ENCODE measurements at regions not wholly inside any gene's neighbourhood (a gene's known extent, or its start where the extent isn't known, plus 50 kb on each side); places are given as distances from the start of the nearest gene placed in this dataset.

DNA sequence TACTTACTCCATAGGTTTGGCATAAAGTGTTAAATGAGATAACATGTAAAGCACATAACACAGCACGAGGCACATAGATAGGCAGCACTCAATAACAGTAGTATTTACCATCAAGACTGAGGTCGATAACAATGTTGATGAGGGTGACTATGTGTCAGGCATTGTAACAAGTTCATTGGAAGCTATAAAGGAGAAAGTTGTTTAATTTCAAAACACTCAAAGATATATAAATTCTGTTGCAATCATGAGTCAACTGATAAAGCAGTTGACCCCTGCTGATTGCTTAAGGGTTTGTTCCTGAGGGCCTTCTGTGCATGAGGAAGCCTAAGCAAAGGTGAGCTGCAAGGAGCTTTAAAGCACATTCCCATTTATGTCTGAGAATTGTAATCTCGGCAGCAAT, 760.5 kb downstream of the SATB2 start:
- DNase-seq, result no peak

DNA sequence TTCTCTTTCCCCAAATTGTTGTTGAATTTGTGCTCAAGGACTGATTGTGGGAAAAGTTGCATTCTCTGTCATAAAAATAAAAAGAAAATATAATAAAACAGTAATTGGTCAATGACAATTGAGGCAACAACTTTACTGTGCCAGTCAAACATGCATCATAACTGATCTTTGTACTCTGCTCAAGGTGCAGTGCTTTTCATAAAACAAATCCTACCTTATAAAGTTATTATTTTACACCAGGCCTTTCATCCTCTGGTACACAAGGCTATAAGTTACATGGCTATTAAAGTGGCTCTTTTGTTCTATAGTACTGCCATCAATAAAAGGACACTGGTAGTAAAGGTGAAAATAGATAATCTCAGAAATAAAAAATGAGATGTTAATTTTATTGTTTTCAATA, 761.9 kb downstream of the SATB2 start:
- DNase-seq, result no peak

DNA sequence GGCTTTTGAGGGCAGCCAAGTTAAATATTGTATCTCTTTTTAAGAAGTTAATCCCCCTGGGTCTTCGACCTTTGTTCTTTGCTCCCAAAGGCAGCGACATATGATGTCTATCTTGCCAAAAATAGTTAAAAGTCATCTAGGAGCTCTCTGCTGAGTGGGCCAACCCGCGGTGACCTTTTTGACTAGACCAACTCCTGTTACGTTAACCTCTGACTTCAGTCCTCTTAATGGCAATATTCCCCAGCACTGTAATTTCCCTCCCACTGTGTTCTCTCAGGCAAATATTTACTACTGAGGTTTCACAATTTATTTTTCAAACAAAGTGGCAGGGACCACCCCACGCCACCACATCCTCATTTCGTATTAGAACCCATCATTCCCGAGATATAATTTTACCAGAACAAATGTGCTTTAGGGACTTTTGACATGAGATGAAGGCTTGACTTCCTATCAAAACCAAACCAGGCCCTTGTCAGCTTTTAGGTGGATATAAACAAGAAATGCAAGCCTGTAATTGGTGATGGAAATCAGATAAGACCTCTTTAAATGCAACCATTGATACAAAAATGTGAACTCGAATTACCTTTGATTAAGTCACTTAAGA, 764.7 kb downstream of the SATB2 start:
- DNase-seq, result no peak

DNA sequence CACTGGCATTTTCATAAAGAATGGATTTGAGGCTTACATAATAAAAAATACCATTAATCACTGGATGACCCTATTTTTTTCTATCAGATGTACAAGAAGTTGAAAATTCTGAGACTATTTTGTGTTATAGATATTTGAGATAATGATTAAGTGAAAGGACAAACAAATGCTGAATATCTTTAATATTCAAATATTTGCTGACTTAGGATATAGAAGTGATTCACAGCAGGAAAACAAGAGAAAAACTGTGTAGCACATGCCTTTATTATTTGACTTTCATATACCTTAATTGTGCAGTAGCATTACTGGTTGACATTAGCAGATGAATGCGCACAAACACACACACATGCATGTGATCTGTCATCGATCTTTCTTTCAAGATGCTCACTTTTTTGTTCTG, 766.5 kb downstream of the SATB2 start:
- DNase-seq, result no peak

DNA sequence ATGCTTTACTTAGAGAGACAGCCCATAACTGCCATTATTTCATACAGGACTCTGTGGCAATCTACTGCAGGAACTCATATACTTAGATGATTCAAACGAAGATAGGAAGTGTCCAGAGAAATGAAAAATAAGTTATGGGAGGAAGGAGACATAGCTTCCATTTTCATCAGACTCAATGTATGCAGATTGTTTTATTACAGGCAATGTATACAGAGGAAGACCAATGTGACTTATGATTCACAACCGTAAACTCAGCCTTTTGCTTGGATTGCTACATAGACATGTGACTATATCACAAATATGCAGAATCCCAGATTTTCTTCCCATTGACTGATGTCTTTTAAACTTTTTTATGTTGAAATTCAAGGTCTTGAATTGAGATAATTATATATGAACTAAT, 793.4 kb downstream of the SATB2 start:
- no peak for DNase-seq

DNA sequence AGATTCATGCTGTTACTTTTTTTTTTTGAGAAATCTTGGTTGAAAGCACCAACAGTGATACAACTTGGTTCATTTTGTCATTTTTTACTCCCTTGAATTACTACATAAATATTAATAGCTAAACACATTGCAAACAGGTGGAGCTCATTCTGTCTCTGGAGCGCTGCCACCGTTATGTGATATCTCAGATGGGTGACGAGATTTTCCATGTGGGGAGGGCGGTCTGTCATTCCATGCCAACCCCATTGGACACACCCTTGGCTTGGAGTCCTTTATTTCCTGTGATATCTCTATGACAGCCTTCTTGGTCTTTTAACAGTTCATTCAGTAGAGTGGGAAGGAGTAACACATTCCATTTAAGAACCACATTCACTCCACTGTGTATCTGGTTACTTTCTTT, 794.8 kb downstream of the SATB2 start:
- DNase-seq, result no peak

DNA sequence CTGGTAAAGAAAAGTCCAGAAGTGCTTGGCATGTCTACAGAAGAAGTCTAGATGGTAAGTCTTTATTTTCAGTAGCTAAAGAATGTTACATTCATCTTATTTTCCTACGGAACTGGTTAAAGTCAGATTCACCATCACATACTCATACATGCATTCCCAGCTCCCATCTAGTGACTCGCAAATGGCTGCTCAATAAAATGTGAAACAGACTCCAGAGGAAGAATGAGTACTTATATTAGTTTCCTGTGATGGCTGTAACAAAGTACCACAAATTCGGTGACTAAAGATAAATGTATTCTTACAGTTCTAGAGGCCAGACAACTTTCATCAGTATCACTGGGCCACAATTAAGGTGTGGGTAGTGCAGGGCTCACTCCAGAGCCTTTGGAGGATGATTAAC, 797.2 kb downstream of the SATB2 start:
- no peak for DNase-seq

DNA sequence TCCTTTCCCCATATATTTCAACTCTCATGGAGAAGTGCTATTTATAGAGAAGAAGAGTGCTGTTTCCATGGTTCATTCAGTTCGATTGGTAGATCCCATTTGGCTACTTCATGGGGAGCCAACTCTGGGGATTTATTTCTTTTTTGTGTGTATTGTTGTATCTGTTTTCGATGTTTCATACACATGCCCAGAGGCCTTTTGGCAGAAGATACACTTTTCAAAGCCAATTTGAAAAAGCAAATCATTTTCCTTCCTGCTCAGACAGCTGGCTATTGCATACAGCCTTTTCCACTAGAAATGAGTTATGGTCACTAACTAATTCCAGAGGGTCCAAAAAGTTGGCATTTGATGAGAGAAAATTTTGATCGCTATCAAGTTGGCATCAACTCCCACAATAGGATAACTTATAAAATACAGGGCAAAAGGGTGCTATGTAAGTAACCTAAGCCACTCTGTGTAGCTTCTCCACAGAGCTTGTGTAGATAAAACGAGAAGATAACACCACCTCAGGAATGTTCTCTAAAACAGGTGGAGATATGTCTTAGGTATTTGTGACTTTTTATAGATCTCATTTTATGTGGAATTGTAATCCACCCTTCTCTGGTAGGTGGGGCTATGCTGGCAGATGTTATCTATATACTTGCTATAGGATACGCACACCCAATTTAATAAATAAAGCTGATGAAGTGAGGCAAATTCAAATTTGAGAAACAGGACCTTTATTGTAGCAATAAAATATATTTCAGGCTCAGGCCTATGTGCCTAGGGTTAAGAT, 798.5 kb downstream of the SATB2 start:
- DNase-seq, result no peak

DNA sequence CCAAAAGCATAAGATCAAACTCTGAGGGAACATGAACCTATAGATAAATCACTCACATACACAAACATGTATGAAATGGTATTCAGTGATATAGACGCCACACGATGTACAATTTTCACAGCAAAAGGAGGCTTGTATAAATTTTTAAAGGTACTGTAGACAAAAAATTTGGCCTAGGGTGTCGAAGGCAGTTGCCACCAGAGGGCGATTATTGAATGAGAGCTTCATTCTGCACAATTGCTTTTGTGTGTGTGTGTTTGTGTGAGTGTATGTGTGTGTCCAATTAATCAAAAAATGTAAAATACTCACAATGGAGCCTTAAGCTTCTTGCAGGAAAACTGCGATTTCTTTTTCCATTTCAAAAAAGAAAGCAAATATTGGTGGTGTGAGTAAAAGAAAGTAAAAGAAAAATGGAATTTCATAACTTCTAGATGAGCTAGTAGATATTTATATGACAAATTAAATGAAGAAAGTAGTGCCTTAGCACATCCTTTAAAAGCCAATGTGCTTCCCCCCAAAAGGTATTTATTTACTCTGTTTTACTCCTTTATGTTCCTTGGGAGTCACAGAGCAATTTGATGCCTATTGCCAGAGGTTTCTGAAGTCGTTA, 800.1 kb downstream of the SATB2 start:
- peak; percentile 9 for DNase-seq

DNA sequence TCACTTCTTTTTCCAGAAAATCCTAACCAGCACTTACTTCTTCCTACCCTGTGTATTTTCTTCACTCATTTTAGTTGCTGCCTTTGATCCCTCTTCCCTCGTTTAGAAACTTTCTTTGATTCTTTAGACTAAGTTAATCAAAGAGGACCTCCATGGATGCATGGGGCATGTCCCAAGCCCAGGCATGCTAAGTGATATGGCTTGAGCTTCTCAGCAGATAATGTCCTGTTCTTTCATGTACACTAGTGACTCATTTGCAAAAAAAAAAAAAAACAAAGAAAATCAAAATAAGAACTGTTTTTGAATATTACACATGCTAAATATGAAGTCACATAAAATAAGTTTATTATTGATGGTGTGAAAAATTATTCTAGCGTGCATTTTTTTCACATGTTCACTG, 800.9 kb downstream of the SATB2 start:
- DNase-seq, result no peak

DNA sequence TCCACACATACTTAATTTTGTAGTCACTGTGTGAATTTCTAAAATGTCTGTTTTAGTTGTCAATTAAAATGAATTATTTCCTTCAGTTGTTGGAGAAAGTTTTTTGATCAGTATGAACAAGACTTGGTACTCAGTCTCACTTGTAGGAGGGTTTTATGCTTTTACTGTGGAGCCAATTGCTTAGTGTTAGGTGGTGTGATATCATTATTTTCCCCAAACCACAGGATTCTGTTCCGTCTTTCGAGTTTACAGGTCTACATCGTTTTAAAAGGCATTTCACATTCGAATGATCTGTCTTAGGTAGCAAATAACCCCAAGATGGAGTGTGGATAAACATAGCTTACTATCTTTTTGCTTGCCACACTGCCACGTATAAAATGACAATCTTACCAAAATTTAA, 803.1 kb downstream of the SATB2 start:
- no peak for DNase-seq

DNA sequence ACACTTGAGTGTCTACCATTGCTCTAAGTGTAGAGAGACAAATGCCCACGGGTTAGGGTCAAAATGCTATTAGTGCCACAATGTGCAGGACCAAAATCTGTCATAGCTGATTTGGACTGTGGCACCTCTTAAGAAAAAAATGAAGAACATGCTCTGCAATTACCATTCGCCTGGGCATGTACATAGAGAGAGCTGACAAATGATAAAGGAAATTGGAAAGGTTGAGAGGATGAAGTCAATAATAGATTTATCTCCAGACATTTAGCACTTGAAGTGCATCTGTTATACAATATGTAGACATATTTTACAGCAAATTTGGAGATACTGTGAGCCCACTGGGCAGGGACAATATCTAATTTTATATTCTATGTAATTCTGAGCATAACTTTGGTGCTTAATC, 804.4 kb downstream of the SATB2 start:
- no peak for DNase-seq

DNA sequence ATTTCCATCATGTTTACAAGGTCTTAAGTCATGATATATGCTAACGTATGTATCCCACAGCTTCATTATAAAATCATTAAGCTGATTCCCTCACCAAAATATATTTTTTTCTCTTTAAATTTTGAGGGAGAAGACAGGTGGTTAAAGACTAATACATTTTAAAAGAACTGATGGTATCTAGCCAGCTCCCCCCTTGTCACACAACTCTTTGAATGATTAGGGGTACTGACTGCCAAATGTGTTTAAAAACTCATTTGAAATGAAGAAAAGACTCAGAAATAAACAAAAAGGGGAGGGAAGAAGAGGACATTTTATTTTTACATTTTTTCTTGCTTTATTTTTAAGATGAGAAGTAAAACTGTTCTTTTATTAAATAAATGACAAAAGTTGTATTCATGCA, 805.3 kb downstream of the SATB2 start:
- no peak for DNase-seq

DNA sequence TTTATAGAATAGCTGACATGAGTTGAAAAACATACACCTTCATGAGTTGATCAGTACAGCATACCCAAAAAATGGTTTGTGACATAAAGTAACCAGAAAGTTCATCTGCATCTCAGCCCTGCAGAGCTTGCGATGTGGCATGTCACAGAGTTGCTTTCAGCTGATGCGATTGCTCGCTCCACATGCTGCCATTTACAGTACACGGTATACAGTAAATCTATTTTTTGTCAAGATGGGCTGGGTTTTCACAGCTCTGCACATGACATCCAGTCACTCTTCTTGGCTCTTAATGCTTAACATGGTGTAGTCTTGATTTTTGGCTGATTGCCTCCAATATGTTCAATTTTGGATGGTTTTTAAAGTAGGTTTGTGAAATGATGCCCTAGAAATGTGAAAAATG, 811.9 kb downstream of the SATB2 start:
- no peak for DNase-seq

DNA sequence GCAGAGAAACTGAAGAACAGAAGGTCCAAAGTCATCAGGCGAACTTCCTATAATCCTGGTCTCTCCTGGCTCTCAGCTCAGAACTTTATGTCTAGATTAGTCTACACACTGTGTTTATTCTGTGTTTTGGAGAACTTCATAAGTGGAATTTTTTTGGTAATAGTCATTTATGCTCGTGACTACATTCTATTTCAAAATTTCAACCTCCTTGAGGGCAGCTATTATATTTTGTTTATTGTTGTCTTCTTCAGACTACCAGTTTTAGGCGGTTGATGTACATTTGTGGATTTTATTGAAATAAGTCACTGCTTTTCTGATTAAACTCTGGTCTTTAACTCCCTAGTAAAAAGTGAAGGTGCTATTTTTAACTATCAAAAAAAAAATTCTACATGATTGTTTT, 816.6 kb downstream of the SATB2 start:
- no peak for DNase-seq

DNA sequence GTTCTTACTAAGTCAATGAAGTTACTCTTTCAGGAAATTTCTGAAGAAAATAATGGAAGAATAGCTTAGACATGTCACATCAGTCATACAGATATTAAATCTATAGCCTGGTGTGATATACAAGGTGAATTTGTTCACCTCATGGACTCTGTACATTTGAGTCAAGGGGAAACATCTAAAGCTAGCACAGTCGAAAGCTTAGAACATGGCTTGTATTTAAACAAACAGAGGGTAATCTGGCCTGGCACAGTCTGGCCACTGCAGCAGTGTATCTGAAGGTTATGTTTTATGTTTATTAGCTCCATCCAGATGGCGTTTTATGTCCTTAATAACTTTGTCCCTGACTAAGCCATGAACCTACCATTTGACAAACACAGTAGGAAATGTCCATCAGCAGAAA, 817.3 kb downstream of the SATB2 start:
- no peak for DNase-seq

DNA sequence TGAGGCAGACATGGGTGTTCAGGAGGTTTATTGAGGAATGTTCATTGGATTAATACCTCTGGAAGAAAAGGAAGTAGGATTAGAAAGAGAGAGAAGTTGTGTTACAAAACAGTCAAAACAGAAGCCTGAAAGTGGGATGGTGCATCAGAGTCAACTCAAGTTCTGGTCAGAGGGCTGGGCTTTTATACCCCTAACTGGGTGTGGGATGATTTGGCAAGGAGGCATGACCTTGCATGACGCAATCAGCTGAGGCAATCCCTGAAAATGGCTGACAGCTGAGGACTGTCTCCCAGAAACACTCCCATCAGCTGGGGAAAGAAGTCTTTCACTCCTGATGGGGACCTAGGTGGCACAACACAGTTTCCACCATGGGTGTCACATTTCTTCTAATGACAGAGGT, 818.2 kb downstream of the SATB2 start:
- DNase-seq, result no peak

DNA sequence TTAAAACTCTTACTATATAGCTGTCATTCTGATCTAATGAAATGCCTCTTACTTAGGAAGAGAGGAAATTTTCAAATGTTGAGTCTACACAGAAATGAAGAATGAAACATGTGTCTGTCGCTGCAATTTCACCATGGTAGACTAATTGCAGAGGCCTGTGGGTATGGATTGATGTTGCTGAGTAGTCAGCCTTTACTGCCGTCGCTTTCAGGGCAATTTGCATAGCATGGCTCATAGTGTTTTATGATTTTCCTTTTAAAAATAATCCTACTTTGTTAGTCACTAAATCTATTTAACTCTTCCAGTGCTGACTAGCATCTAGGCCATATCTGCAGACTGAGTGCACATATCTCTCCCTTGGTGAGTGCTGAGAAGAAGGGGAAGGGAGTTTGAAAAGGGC, 819.2 kb downstream of the SATB2 start:
- no peak for DNase-seq

DNA sequence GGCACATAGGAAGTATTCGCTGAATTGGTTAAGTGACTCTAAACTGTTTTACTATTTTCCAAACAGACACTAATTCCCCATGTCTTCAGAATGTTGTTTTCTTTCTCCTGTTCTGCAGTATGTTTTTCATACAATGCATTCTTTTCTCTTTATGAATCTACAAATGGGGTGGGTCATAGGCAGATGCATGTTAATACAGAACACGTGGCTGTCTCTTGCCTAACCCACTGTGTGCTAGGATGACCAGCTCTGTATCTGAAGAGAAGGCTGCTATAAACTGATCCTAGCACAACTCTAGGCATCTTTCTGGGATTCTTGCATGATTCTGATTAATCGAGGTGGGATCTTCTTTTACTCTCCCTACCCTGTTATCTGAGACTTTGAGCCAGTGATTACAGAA, 826.0 kb downstream of the PLCL1 start:
- no peak for DNase-seq

DNA sequence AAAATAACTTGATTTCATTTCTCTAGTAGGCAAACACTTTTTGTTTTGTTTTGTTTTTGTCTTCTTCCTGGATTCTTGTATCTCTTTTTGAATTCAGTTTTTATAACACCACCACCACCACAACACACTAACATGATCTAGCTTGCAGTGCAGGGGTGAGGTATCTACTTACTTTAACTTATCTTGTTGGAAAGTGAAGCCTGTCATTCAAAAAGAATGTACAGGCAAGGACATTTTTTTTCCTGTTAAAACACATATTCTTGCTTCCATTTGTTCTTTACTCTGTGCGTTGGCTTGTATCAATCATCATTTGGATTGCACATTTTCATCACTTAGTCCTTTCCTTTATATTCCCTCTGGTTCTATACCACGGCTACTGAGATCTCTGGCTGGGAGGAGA, 824.2 kb downstream of the PLCL1 start:
- DNase-seq, result no peak

DNA sequence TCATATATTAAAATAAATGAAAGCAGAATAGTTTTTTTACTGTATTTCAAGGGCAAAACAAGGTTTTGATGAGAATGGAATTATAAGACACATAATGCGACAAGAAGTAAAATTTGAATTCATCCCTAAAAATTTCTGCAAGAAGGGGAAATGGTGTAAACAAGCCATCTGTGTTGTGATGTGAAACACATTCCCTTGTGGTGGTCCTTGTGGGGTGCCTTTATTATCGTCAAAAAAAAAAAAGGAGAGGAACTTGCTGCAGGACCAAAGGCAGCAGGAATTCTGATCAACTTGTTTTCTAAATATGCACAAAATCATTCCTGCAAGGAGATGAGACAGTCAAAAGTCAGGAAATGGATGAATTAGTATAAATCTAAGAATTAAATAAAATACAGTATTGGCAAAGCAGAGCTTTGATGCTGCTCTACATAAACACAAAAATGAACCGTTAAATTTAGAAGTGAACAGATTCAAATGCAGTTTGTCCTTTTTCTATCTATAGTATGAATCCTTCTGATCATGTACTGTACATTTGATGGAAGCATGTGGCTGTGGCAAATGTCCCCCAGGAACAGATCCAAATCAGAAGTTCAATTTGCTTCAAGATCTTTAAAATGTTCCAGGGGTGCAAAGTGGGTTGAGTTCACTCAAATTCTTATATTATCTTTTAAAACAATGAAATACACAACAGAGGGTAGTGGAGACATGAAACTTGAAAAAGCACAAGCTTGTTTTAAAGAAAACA, 818.8 kb downstream of the PLCL1 start:
- no peak for DNase-seq

DNA sequence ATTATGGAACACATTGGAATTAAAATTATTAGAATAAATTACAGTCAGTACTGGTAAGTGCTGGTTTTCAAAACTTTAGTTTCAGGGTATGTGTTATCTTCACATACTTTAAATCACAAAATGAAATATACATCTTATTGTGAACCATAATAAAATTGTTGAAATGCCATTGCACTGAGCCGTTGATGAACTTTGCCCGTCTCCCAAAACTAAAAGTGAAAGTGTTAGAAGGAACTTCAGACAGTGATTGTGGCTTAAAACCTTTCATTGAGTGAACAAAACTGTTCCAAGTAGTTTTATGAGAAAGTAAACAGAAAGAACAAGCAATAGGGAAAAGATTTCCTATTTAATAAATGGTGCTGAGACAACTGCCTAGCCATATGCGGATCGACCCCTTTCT, 811.6 kb downstream of the PLCL1 start:
- no peak for DNase-seq

DNA sequence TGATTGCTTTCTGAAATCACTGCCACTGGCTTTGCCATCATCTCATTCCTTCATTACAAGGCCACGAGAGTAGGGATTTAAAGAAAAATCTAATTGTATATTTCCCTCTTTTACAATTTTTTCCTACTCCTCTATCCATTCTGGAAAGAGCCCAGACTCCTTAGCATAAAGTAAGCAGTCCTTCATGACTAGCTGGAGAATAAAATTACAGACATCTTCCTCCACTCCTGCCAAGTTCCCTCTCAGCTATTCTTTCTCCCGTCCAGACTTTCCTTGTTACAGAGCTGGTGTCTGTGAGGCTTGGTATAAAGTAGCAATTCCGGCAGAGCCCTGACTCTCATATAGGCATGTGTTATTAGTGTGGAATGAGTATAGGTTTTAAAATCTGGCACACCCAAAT, 806.8 kb downstream of the PLCL1 start:
- DNase-seq, result no peak

DNA sequence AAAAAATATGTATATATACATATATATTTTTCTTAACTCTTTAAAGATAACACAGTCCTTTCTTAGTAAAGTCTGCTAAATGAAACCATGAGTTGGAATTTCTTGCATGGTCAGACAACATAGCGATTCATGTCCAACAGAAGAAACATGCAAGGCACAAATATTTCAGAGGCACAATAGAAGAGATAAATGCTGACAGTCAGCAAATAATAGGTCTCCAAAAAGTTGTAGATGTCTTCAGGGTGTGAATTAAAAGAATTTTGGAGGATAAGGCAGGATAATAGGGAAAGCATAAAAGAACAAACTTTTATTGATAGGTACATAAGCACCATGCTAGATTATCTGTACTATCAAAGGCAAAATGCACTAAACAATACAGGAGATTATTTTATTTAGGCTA, 800.2 kb downstream of the PLCL1 start:
- no peak for DNase-seq

All from NCI-H2171 treated with DMSO at 0.1 percent for 48 hours (cell line).